HepG2 (cell line): ENCODE measurements at regions not wholly inside any gene's neighbourhood (a gene's known extent, or its start where the extent isn't known, plus 50 kb on each side); places are given as distances from the start of the nearest gene placed in this dataset.

Experiments
- ATAC-seq: fragments of 200-7000 bp; cut with Tn5 transposase; 3 replicates; pipeline ENCODE4 v1.9.1; 2020; ENCODE audit warnings: mild to moderate bottlenecking, moderate library complexity
- BruUV-seq: library from RNA; stranded (reverse); fragments of 400-500 nt; replicated peaks from 2 replicates; lab custom pipeline; 2021; lab: Mats Ljungman, UMichigan
- CTCF ChIA-PET: fragments of 300-600 bp; formaldehyde crosslinking; extraction: SDS; loops from one replicate; lab custom pipeline; 2021; ENCODE audit warnings: low total read pairs, inconsistent platforms, low intra/inter-chr PET ratio; lab: Yijun Ruan, JAX
- POLR2A ChIA-PET: fragments of 350-600 bp; sonication (Branson Sonifier 250); formaldehyde crosslinking; loops from one replicate; lab custom pipeline; 2020; ENCODE audit warnings: antibody characterized with exemption, inconsistent platforms; lab: Yijun Ruan, JAX
- DNase-seq: peaks from one replicate; pipeline ENCODE4 v3.0.0-alpha.2; 2015; ENCODE audit warnings: low spot score
- FAIRE-seq: peaks from 3 replicates; lab custom pipeline; 2011; peaks lifted over from hg19 to GRCh38; lab: Jason Lieb, UNC
- H2AFZ ChIP-seq: one replicate; pipeline ENCODE4 v1.6.1; 2011; ENCODE audit warnings: low read length, inconsistent platforms
- H3K27ac ChIP-seq: fragments of 300-600 bp; 3 replicates; pipeline ENCODE4 v1.8.0; 2011; ENCODE audit warnings: mixed run types, mild to moderate bottlenecking, mixed read lengths, low read length, inconsistent platforms; ENCODE audit not compliant: insufficient read depth; ENCODE audit errors: extremely low read length
- H3K27me3 ChIP-seq, 2 experiments: fragments of 200-600 bp in 1 of 2; 2 replicates in 1 of 2; 3 replicates in 1 of 2; pipeline versions ENCODE4 v1.6.0 to v1.8.0; 2011; ENCODE audit warnings: low read length in 2 of 2, mild to moderate bottlenecking in 2 of 2, moderate library complexity in 2 of 2, inconsistent platforms in 1 of 2; ENCODE audit not compliant: insufficient read depth in 2 of 2, control insufficient read depth in 1 of 2
- H3K36me3 ChIP-seq, 2 experiments: fragments of 200-600 bp in 1 of 2; replicated peaks in 1 of 2; 2 replicates in 1 of 2; 3 replicates in 1 of 2; pipeline versions ENCODE4 v1.5.1 to v1.8.0; 2011; ENCODE audit warnings: low read length in 2 of 2, inconsistent platforms in 1 of 2; ENCODE audit not compliant: insufficient read depth in 2 of 2, control insufficient read depth in 1 of 2
- H3K4me1 ChIP-seq: 2 replicates; pipeline ENCODE4 v1.5.1; 2012; ENCODE audit warnings: low read length, inconsistent platforms; ENCODE audit not compliant: insufficient read depth
- H3K4me2 ChIP-seq: 2 replicates; pipeline ENCODE4 v1.6.0; 2011; ENCODE audit warnings: low read depth, low read length, inconsistent platforms
- H3K4me3 ChIP-seq, 3 experiments: fragments of 200-600 bp in 1 of 3; sonication (generic), shearing (Covaris generic) in 1 of 3; replicated peaks in 1 of 3; 2 replicates each; pipeline ENCODE4 v1.5.1; 2011 to 2016; ENCODE audit warnings: low read length in 3 of 3, inconsistent platforms in 2 of 3, low read depth in 2 of 3, mild to moderate bottlenecking in 2 of 3, control low read depth in 1 of 3, mixed read lengths in 1 of 3; ENCODE audit not compliant: insufficient read depth in 1 of 3
- H3K79me2 ChIP-seq: one replicate; pipeline ENCODE4 v1.6.1; 2011; ENCODE audit warnings: low read length, inconsistent platforms; ENCODE audit not compliant: insufficient read depth
- H3K9ac ChIP-seq: 2 replicates; pipeline ENCODE4 v1.6.0; 2011; ENCODE audit warnings: mild to moderate bottlenecking, low read depth, low read length, inconsistent platforms; ENCODE audit not compliant: insufficient read depth
- H3K9me3 ChIP-seq: 2 replicates; pipeline ENCODE4 v1.5.1; 2012; ENCODE audit warnings: mild to moderate bottlenecking, low read length
- H4K20me1 ChIP-seq: 2 replicates; pipeline ENCODE4 v1.6.0; 2011; ENCODE audit warnings: inconsistent platforms, mild to moderate bottlenecking, low read length, moderate library complexity; ENCODE audit not compliant: insufficient read depth
- BORCS8-MEF2B ChIP-seq: sonication (generic); formaldehyde crosslinking; IDR thresholded peaks from 2 replicates; pipeline ENCODE4 v1.8.0; 2022; ENCODE audit warnings: mild to moderate bottlenecking, missing genetic modification reagents
- FOXP4 ChIP-seq: sonication (generic); formaldehyde crosslinking; IDR thresholded peaks from 2 replicates; pipeline ENCODE4 v1.4.0; 2020; ENCODE audit warnings: missing genetic modification reagents
- NFYC ChIP-seq: IDR thresholded peaks from 2 replicates; pipeline ENCODE4 v1.6.1; 2016; ENCODE audit warnings: missing genetic modification reagents, missing compliant biosample characterization
- PBX3 ChIP-seq: sonication (generic); formaldehyde crosslinking; IDR thresholded peaks from 2 replicates; pipeline ENCODE4 v1.8.1; 2023; ENCODE audit warnings: missing genetic modification reagents, inconsistent platforms, borderline replicate concordance
- RAD21 ChIP-seq: fragments of 450-650 bp; formaldehyde crosslinking; IDR thresholded peaks from 2 replicates; pipeline ENCODE4 v1.5.0; 2020; ENCODE audit warnings: mild to moderate bottlenecking
- RAD51 ChIP-seq: fragments of 450-650 bp; IDR thresholded peaks from 2 replicates; pipeline ENCODE4 v1.6.1; 2016; ENCODE audit warnings: borderline replicate concordance
- SIN3A ChIP-seq: IDR thresholded peaks from 2 replicates; pipeline ENCODE4 v1.6.1; 2011; ENCODE audit warnings: low read depth, mild to moderate bottlenecking, control low read depth, low read length, borderline replicate concordance
- TBX3 ChIP-seq: fragments of 450-650 bp; IDR thresholded peaks from 2 replicates; pipeline ENCODE4 v1.6.1; 2017; ENCODE audit warnings: antibody characterized with exemption, mild to moderate bottlenecking, inconsistent platforms, borderline replicate concordance
- ZBTB37 ChIP-seq: sonication (generic); formaldehyde crosslinking; IDR thresholded peaks from 2 replicates; pipeline ENCODE4 v1.4.0; 2020; ENCODE audit warnings: mild to moderate bottlenecking, missing genetic modification reagents
- ZIK1 ChIP-seq: sonication (generic); formaldehyde crosslinking; IDR thresholded peaks from 2 replicates; pipeline ENCODE4 v1.5.0; 2020; ENCODE audit warnings: mild to moderate bottlenecking, low read depth, missing genetic modification reagents, borderline replicate concordance
- ZNF136 ChIP-seq: sonication (generic); formaldehyde crosslinking; IDR thresholded peaks from 2 replicates; pipeline ENCODE4 v1.8.1; 2022; ENCODE audit warnings: low read depth, mild to moderate bottlenecking, moderate library complexity, missing genetic modification reagents
- ZNF263 ChIP-seq: sonication (generic); formaldehyde crosslinking; IDR thresholded peaks from 2 replicates; pipeline ENCODE4 v1.4.0; 2020; ENCODE audit warnings: missing genetic modification reagents
- ZNF589 ChIP-seq: sonication (generic); formaldehyde crosslinking; conservative IDR thresholded peaks from 2 replicates; pipeline ENCODE4 v1.8.0; 2022; ENCODE audit warnings: mild to moderate bottlenecking, moderate library complexity, missing genetic modification reagents
- ZNF598 ChIP-seq: sonication (generic); formaldehyde crosslinking; IDR thresholded peaks from 2 replicates; pipeline ENCODE4 v1.5.1; 2020; ENCODE audit warnings: mild to moderate bottlenecking, missing genetic modification reagents, borderline replicate concordance
- ZNF747 ChIP-seq: sonication (generic); formaldehyde crosslinking; IDR thresholded peaks from 2 replicates; pipeline ENCODE4 v1.8.1; 2023; ENCODE audit warnings: missing genetic modification reagents, mild to moderate bottlenecking, borderline replicate concordance
- ZNF790 ChIP-seq: sonication (generic); formaldehyde crosslinking; IDR thresholded peaks from 2 replicates; pipeline ENCODE4 v1.8.0; 2022; ENCODE audit warnings: missing genetic modification reagents, mild to moderate bottlenecking, borderline replicate concordance
- WGBS: methylation state at CpG from one replicate; pipeline ENCODE4 v1.1.6; 2017; ENCODE audit warnings: low lambda C conversion rate; 5-methylcytosine and 5-hydroxymethylcytosine counted together
- in situ Hi-C: cut with HindIII; loops from 2 replicates; pipeline ENCODE4 v1.10.0; 2017; ENCODE audit warnings: low pct_unique_long_range_greater_than_20kb; ENCODE audit not compliant: extremely low pct_ligation_motif_present
- intact Hi-C: fragments of 100-400 bp; cut with micrococcal nuclease; formaldehyde crosslinking; loops from one replicate; pipeline ENCODE4 v1.10.0; 2022; ENCODE audit not compliant: unreplicated experiment
- TF ChIP-seq, protein P1 (sequence below): sonication (generic); formaldehyde crosslinking; IDR thresholded peaks from 2 replicates; pipeline ENCODE4 v1.4.0; 2020; ENCODE audit warnings: missing genetic modification reagents

DNA sequence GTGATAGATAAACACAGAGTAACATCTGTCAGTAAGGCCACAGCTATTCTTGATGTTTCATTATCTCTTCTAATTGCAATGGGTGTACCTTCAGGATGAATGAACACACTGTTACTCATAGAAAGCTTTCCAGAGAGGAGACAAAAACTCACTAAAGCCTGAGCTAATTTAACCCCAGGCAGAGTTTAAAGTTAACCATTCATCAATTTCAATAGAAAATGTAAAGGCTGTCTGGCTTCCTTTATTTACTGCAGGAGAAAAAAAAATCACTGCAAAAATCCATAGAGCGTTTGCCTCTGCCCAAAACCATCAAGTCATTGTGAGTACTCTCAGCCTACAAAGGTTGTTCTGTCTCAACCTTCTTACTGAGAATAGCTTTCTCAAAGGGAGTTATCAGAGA, 376.9 kb downstream of the PPP4R3C start:
- in situ Hi-C loops (no loop called here), intact Hi-C loops (no loop called here)
- Histone ChIP-seq H3K27ac (no peak overlapping the region), H3K27me3 (no peaks in the 10 kb centered on the region), H2AFZ (no peak overlapping the region), H3K4me3 (no peak overlapping the region), H3K9me3 (no peaks in the 10 kb centered on the region), H3K4me2 (no peak overlapping the region), H3K4me1 (no peaks in the 10 kb centered on the region), H4K20me1 (no peaks in the 10 kb centered on the region), H3K36me3 (no peaks in the 10 kb centered on the region), H3K9ac (no peak overlapping the region), H3K79me2 (no peaks in the 10 kb centered on the region)
- POLR2A ChIA-PET, result no interaction called here
- ATAC-seq (no peak), FAIRE-seq (no peak), DNase-seq (no peak)
- BruUV-seq, result no TSS peak
- 20% methylated on average over 1 of the region's 1 CpG for WGBS
- CTCF ChIA-PET, result no interaction called here
- TF ChIP-seq BORCS8-MEF2B (CRISPR knock-in tag) (no peak), NFYC (no peak), ZNF589 (CRISPR knock-in tag) (no peak), FOXP4 (CRISPR knock-in tag) (no peak), ZNF747 (CRISPR knock-in tag) (no peak), ZNF136 (CRISPR knock-in tag) (no peak), ZNF263 (CRISPR knock-in tag) (no peak), PBX3 (no peak), ZNF598 (CRISPR knock-in tag) (no peak), ZIK1 (CRISPR knock-in tag) (no peak), RAD21 (CRISPR knock-in tag) (no peak), RAD51 (no peak), ZNF790 (CRISPR knock-in tag) (no peak), ZBTB37 (CRISPR knock-in tag) (no peak), TBX3 (no peak), SIN3A (no peak)
- TF ChIP-seq, protein P1, sequence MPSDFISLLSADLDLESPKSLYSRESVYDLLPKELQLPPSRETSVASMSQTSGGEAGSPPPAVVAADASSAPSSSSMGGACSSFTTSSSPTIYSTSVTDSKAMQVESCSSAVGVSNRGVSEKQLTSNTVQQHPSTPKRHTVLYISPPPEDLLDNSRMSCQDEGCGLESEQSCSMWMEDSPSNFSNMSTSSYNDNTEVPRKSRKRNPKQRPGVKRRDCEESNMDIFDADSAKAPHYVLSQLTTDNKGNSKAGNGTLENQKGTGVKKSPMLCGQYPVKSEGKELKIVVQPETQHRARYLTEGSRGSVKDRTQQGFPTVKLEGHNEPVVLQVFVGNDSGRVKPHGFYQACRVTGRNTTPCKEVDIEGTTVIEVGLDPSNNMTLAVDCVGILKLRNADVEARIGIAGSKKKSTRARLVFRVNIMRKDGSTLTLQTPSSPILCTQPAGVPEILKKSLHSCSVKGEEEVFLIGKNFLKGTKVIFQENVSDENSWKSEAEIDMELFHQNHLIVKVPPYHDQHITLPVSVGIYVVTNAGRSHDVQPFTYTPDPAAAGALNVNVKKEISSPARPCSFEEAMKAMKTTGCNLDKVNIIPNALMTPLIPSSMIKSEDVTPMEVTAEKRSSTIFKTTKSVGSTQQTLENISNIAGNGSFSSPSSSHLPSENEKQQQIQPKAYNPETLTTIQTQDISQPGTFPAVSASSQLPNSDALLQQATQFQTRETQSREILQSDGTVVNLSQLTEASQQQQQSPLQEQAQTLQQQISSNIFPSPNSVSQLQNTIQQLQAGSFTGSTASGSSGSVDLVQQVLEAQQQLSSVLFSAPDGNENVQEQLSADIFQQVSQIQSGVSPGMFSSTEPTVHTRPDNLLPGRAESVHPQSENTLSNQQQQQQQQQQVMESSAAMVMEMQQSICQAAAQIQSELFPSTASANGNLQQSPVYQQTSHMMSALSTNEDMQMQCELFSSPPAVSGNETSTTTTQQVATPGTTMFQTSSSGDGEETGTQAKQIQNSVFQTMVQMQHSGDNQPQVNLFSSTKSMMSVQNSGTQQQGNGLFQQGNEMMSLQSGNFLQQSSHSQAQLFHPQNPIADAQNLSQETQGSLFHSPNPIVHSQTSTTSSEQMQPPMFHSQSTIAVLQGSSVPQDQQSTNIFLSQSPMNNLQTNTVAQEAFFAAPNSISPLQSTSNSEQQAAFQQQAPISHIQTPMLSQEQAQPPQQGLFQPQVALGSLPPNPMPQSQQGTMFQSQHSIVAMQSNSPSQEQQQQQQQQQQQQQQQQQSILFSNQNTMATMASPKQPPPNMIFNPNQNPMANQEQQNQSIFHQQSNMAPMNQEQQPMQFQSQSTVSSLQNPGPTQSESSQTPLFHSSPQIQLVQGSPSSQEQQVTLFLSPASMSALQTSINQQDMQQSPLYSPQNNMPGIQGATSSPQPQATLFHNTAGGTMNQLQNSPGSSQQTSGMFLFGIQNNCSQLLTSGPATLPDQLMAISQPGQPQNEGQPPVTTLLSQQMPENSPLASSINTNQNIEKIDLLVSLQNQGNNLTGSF, result no peak
